ENCODE measurements at regions not wholly inside any gene's neighbourhood (a gene's known extent, or its start where the extent isn't known, plus 50 kb on each side); places are given as distances from the start of the nearest gene placed in this dataset.

- DNase-seq (ENCODE audit: low read depth): no peak
- no peak for TF ChIP-seq CTCF (IDR thresholded peaks at IDR 0.05; ENCODE audit: low read length, missing control alignments)
- H3K4me3 ChIP-seq (replicated peaks; ENCODE audit: low read depth, low read length): no peak overlapping the region
These were observed 53.2 kb upstream of the UBE2E3 start for GRCh38 chr2:180927030-180927686.

- TF ChIP-seq CTCF (IDR thresholded peaks at IDR 0.05; ENCODE audit: low read length, missing control alignments): no peak
- DNase-seq (ENCODE audit: low read depth): no peak
- H3K4me3 ChIP-seq (replicated peaks; ENCODE audit: low read depth, low read length): no peak overlapping the region
These were observed 54.7 kb upstream of the UBE2E3 start for GRCh38 chr2:180925700-180926099.

- no peak overlapping the region for H3K4me3 ChIP-seq (replicated peaks; ENCODE audit: low read depth, low read length)
- DNase-seq (ENCODE audit: low read depth): no peak
- no peak for TF ChIP-seq CTCF (IDR thresholded peaks at IDR 0.05; ENCODE audit: low read length, missing control alignments)
These were observed 56.3 kb upstream of the UBE2E3 start for GRCh38 chr2:180924063-180924462.

- H3K4me3 ChIP-seq (replicated peaks; ENCODE audit: low read depth, low read length): no peak overlapping the region
- no peak for TF ChIP-seq CTCF (IDR thresholded peaks at IDR 0.05; ENCODE audit: low read length, missing control alignments)
- no peak for DNase-seq (ENCODE audit: low read depth)
These were observed 69.4 kb upstream of the UBE2E3 start for GRCh38 chr2:180910831-180911665.

GRCh38 chr2:180907731-180908130, 72.7 kb upstream of the UBE2E3 start:
- H3K4me3 ChIP-seq (replicated peaks; ENCODE audit: low read depth, low read length): no peak overlapping the region
- DNase-seq (ENCODE audit: low read depth): peak; percentile 28
- no peak for TF ChIP-seq CTCF (IDR thresholded peaks at IDR 0.05; ENCODE audit: low read length, missing control alignments)

GRCh38 chr2:180905461-180905860, 74.9 kb upstream of the UBE2E3 start:
- no peak for DNase-seq (ENCODE audit: low read depth)
- no peak overlapping the region for H3K4me3 ChIP-seq (replicated peaks; ENCODE audit: low read depth, low read length)
- TF ChIP-seq CTCF (IDR thresholded peaks at IDR 0.05; ENCODE audit: low read length, missing control alignments): no peak
